Posterior vena cava (tissue), 2 donors: ENCODE measurements at regions not wholly inside any gene's neighbourhood (a gene's known extent, or its start where the extent isn't known, plus 50 kb on each side); places are given as distances from the start of the nearest gene placed in this dataset.
"Not testable (repeated sequence)": the region's sequence is repeated elsewhere in the genome, so short reads cannot be mapped to it uniquely, and the experiment has no call there.

Experiments
- DNase-seq: peaks from one replicate; pipeline ENCODE4 v3.0.0-alpha.2; 2020; ENCODE audit warnings: low spot score
- intact Hi-C, 2 donors: fragments of 100-400 bp; cut with DNase I; formaldehyde crosslinking; loops; one replicate each; pipeline versions ENCODE4 v1.14.1 to v1.14.2; 2022 to 2023
- donor health status: DM: yes; HTN: yes; CAD: no.
- donor health status: DM: yes; HTN: yes; CAD: no.

- intact Hi-C loops = no loop called here
- DNase-seq = no peak
These were observed 1676.7 kb upstream of the CDH9 start for GRCh38 chr5:28714907-28715698.

GRCh38 chr5:28710360-28710759, 1672.0 kb upstream of the CDH9 start:
- no peak for DNase-seq
- intact Hi-C loops = no loop called here

- intact Hi-C loops = no loop called here
These were observed 1670.1 kb upstream of the CDH9 start for GRCh38 chr5:28708472-28708871.

GRCh38 chr5:28707706-28708105, 1669.3 kb upstream of the CDH9 start:
- intact Hi-C loops = no loop called here
- no peak for DNase-seq

More at GRCh38 chr5:28708472-28708871, 1670.1 kb upstream of the CDH9 start:
- DNase-seq = no peak

- DNase-seq = no peak
- intact Hi-C loops = no loop called here
These were observed 1665.4 kb upstream of the CDH9 start for GRCh38 chr5:28703651-28704260.

GRCh38 chr5:28691526-28691925, 1653.1 kb upstream of the CDH9 start:
- DNase-seq = no peak
- intact Hi-C loops = no loop called here

- intact Hi-C loops = no loop called here
These were observed 1647.4 kb upstream of the CDH9 start for GRCh38 chr5:28685794-28686193.

GRCh38 chr5:28678899-28679298, 1640.5 kb upstream of the CDH9 start:
- no peak for DNase-seq
- intact Hi-C loops = no loop called here

More at GRCh38 chr5:28685794-28686193, 1647.4 kb upstream of the CDH9 start:
- no peak for DNase-seq

- DNase-seq = no peak
- intact Hi-C loops = no loop called here
These were observed 1627.7 kb upstream of the CDH9 start for GRCh38 chr5:28666110-28666509.

- intact Hi-C loops = no loop called here
- no peak for DNase-seq
These were observed 1609.7 kb upstream of the CDH9 start for GRCh38 chr5:28648108-28648507.

- intact Hi-C loops = no loop called here
- no peak for DNase-seq
These were observed 1594.2 kb upstream of the CDH9 start for GRCh38 chr5:28632607-28633006.

GRCh38 chr5:28603869-28604268, 1565.5 kb upstream of the CDH9 start:
- intact Hi-C loops = no loop called here
- no peak for DNase-seq

- DNase-seq = no peak
- intact Hi-C loops = no loop called here
These were observed 1564.0 kb upstream of the CDH9 start for GRCh38 chr5:28602429-28602828.

- DNase-seq, intact Hi-C loops: not testable (repeated sequence)
These were observed 1558.3 kb upstream of the CDH9 start for GRCh38 chr5:28596707-28597106.

- DNase-seq = no peak
- intact Hi-C loops = no loop called here
These were observed 1542.2 kb upstream of the CDH9 start for GRCh38 chr5:28580616-28581015.

GRCh38 chr5:28576022-28576421, 1537.6 kb upstream of the CDH9 start:
- DNase-seq = no peak
- intact Hi-C loops = no loop called here

GRCh38 chr5:28575368-28575767, 1537.0 kb upstream of the CDH9 start:
- intact Hi-C loops = no loop called here

GRCh38 chr5:28574606-28575005, 1536.2 kb upstream of the CDH9 start:
- DNase-seq = no peak
- intact Hi-C loops = no loop called here

More at GRCh38 chr5:28575368-28575767, 1537.0 kb upstream of the CDH9 start:
- DNase-seq = no peak

GRCh38 chr5:28567048-28567447, 1528.7 kb upstream of the CDH9 start:
- DNase-seq = no peak
- intact Hi-C loops = no loop called here

- intact Hi-C loops = no loop called here
- no peak for DNase-seq
These were observed 1523.1 kb upstream of the CDH9 start for GRCh38 chr5:28561522-28561921.

- intact Hi-C loops = no loop called here
- no peak for DNase-seq
These were observed 1519.8 kb upstream of the CDH9 start for GRCh38 chr5:28558196-28558595.
